ENCODE measurements at regions not wholly inside any gene's neighbourhood (a gene's known extent, or its start where the extent isn't known, plus 50 kb on each side); places are given as distances from the start of the nearest gene placed in this dataset.

- H3K36me3 ChIP-seq = no peaks in the 10 kb centered on the region
- 71 to 94% methylated on average over 3 of the region's 3 CpGs for WGBS, 2 donors
- TF ChIP-seq POLR2A (IDR thresholded peaks at IDR 0.05) (no peak), CTCF (IDR thresholded peaks at IDR 0.05) (no peak), POLR2AphosphoS5 (IDR thresholded peaks at IDR 0.05) (no peak), EP300 (IDR thresholded peaks at IDR 0.05) (no peak)
- no peak for DNase-seq
- H3K27ac ChIP-seq = no peak overlapping the region
- H3K27me3 ChIP-seq = peaks cover 0 to 4% (median 0%) of the 10 kb centered on the region in 3 donors
- no peaks in the 10 kb centered on the region for H3K4me1 ChIP-seq
- H3K4me3 ChIP-seq = no peak overlapping the region
- H3K9me3 ChIP-seq = peaks cover 0 to 5% (median 0%) of the 10 kb centered on the region in 4 donors
- intact Hi-C loops (cut with DNase I) = no loop called here
Measured at GRCh38 chr11:15636521-15637089, 521.9 kb downstream of the INSC start.

DNA sequence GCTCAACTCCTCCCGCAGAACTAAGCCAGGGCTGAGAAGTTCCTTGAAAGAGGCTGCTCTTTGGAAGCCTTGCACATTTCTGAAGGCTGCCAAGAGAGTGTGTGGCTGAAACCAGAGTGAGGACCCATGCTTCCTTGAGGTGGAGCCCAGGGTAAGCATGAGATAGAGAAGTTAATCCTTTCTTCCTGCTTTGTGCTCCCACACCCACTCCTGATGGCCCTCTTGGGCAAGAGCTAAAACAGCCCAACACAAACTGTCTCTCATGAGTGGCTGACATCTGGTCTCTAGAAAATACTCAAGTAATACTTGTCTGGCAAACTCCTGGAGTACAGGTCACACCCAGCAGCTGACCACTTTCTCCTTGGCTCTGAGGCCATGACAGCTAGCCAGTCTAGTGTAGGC lies 523.7 kb downstream of the INSC start:
- H3K4me3 ChIP-seq = no peak overlapping the region
- H3K36me3 ChIP-seq = no peaks in the 10 kb centered on the region
- H3K27me3 ChIP-seq = peaks cover 0 to 4% (median 0%) of the 10 kb centered on the region in 3 donors
- WGBS, 2 donors = 83 to 84% methylated on average over 1 of the region's 1 CpG
- H3K4me1 ChIP-seq = no peaks in the 10 kb centered on the region
- TF ChIP-seq CTCF (IDR thresholded peaks at IDR 0.05) (no peak), EP300 (IDR thresholded peaks at IDR 0.05) (no peak), POLR2A (IDR thresholded peaks at IDR 0.05) (no peak), POLR2AphosphoS5 (IDR thresholded peaks at IDR 0.05) (no peak)
- no peak overlapping the region for H3K27ac ChIP-seq
- H3K9me3 ChIP-seq = peaks cover 0 to 5% (median 0%) of the 10 kb centered on the region in 4 donors
- intact Hi-C loops (cut with DNase I) = no loop called here
- no peak for DNase-seq

GRCh38 chr11:15640318-15640717 lies 525.6 kb downstream of the INSC start:
- TF ChIP-seq POLR2A (IDR thresholded peaks at IDR 0.05) = no peak
- no peak for TF ChIP-seq EP300 (IDR thresholded peaks at IDR 0.05)
- TF ChIP-seq CTCF (IDR thresholded peaks at IDR 0.05) = no peak
- no peak for TF ChIP-seq POLR2AphosphoS5 (IDR thresholded peaks at IDR 0.05)
- WGBS, 2 donors = 62 to 86% methylated on average over 9 of the region's 9 CpGs
- intact Hi-C loops (cut with DNase I) = loop anchor here (10.0 kb wide), 1 partner anchor 194 kb away; no protein-coding TSS in a partner anchor

DNA sequence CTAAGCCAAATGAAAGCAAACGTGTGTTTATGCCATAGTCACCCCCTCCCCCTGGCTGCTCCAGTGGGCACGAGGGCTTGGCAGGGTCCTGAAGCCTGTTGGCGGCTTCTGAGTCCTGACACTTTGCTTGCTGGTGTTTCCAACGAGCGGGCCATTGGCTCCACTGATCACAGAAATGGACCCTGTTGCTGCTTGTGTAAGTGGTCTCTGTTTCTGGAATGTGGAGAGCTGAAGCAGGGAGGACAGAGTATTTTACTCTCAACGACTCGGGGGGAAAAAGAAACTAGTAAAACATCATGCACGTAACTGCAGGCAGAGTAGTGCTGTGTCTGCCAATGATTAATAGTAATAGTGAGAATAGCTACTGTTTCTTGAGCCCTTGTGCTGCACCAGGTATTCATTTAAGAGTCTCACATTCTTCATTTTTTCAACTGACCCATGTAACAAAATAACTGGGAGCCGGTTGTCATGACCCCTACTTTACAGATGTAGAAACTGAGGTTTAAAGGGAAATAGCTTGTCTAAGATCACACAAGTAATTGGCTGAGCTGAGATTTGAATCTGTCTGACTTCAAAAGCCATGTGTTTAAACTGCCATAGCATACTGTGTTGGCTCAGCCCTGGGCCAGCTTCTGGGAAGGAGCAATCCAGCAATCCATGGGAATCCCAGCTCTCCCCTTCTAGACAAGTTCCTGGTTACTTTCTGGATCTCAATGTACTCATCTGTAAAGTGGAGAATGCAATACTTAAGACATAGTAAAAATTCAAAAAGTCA lies 526.7 kb downstream of the INSC start:
- WGBS, 2 donors = 69 to 74% methylated on average over 9 of the region's 9 CpGs
- DNase-seq = no peak
- Histone ChIP-seq H3K4me1 (no peaks in the 10 kb centered on the region), H3K36me3 (no peaks in the 10 kb centered on the region), H3K4me3 (no peak overlapping the region), H3K27me3 (peaks cover 0 to 4% (median 0%) of the 10 kb centered on the region in 3 donors), H3K9me3 (peaks cover 0 to 5% (median 0%) of the 10 kb centered on the region in 4 donors), H3K27ac (no peak overlapping the region)
- intact Hi-C loops (cut with DNase I) = loop anchor here (10.0 kb wide), 1 partner anchor 193 kb away; no protein-coding TSS in a partner anchor
- TF ChIP-seq POLR2AphosphoS5 (IDR thresholded peaks at IDR 0.05) (no peak), EP300 (IDR thresholded peaks at IDR 0.05) (no peak), CTCF (IDR thresholded peaks at IDR 0.05) (no peak), POLR2A (IDR thresholded peaks at IDR 0.05) (no peak)

More at GRCh38 chr11:15640318-15640717, 525.6 kb downstream of the INSC start:
- Histone ChIP-seq H3K36me3 (no peaks in the 10 kb centered on the region), H3K9me3 (peaks cover 0 to 5% (median 0%) of the 10 kb centered on the region in 4 donors), H3K4me1 (no peaks in the 10 kb centered on the region), H3K4me3 (no peak overlapping the region), H3K27ac (no peak overlapping the region), H3K27me3 (peaks cover 0 to 4% (median 0%) of the 10 kb centered on the region in 3 donors)
- DNase-seq = no peak
